H9 (cell line): ENCODE measurements at regions not wholly inside any gene's neighbourhood (a gene's known extent, or its start where the extent isn't known, plus 50 kb on each side); places are given as distances from the start of the nearest gene placed in this dataset.

ENCODE experiments used
- DNase-seq: peaks from one replicate; pipeline ENCODE4 v3.0.0-alpha.2; 2017
- H2AFZ ChIP-seq: one replicate; pipeline ENCODE4 v1.6.1; 2013; ENCODE audit warnings: mild to moderate bottlenecking, low read length, control low read depth, moderate library complexity
- H2AK5ac ChIP-seq: 2 replicates; pipeline ENCODE4 v1.6.1; 2013; ENCODE audit warnings: low read length, control low read depth, mixed read lengths; ENCODE audit not compliant: insufficient read length
- H2BK120ac ChIP-seq: one replicate; pipeline ENCODE4 v1.6.1; 2013; ENCODE audit warnings: low read depth, mild to moderate bottlenecking, low read length, control low read depth, inconsistent platforms; ENCODE audit not compliant: poor library complexity, severe bottlenecking
- H2BK12ac ChIP-seq: 2 replicates; pipeline ENCODE4 v1.6.1; 2013; ENCODE audit warnings: low read length, control low read depth, mixed read lengths, low read depth; ENCODE audit not compliant: insufficient read length
- H2BK15ac ChIP-seq: 2 replicates; pipeline ENCODE4 v1.6.1; 2013; ENCODE audit warnings: low read depth, low read length, control low read depth
- H2BK20ac ChIP-seq: one replicate; pipeline ENCODE4 v1.6.1; 2013; ENCODE audit warnings: low read depth, mild to moderate bottlenecking, low read length, control low read depth, inconsistent platforms; ENCODE audit not compliant: poor library complexity, severe bottlenecking
- H2BK5ac ChIP-seq: 2 replicates; pipeline ENCODE4 v1.6.1; 2013; ENCODE audit warnings: low read length, control low read depth, mixed read lengths; ENCODE audit not compliant: insufficient read length
- H3K14ac ChIP-seq: 2 replicates; pipeline ENCODE4 v1.6.1; 2013; ENCODE audit warnings: low read length, control low read depth; ENCODE audit not compliant: insufficient read depth
- H3K18ac ChIP-seq: 2 replicates; pipeline ENCODE4 v1.6.1; 2013; ENCODE audit warnings: low read depth, mild to moderate bottlenecking, mixed read lengths, low read length, control low read depth; ENCODE audit not compliant: insufficient read length
- H3K23ac ChIP-seq: 2 replicates; pipeline ENCODE4 v1.6.1; 2013; ENCODE audit warnings: low read length, control low read depth, mixed read lengths, low read depth; ENCODE audit not compliant: insufficient read length
- H3K23me2 ChIP-seq: 2 replicates; pipeline ENCODE4 v1.6.1; 2013; ENCODE audit warnings: low read depth, mild to moderate bottlenecking, mixed read lengths, low read length, control low read depth; ENCODE audit not compliant: insufficient read length, poor library complexity, severe bottlenecking
- H3K27ac ChIP-seq: 2 replicates; pipeline ENCODE4 v1.5.1; 2013; ENCODE audit warnings: low read length, control low read depth, mixed read lengths, low read depth; ENCODE audit not compliant: insufficient read length
- H3K27me3 ChIP-seq: 2 replicates; pipeline ENCODE4 v1.6.1; 2013; ENCODE audit warnings: low read length, control low read depth, inconsistent platforms; ENCODE audit not compliant: insufficient read depth
- H3K4ac ChIP-seq: 2 replicates; pipeline ENCODE4 v1.6.1; 2013; ENCODE audit warnings: low read depth, mild to moderate bottlenecking, control low read depth, inconsistent platforms, low read length, moderate library complexity
- H3K4me1 ChIP-seq: 2 replicates; pipeline ENCODE4 v1.6.1; 2013; ENCODE audit warnings: low read length, control low read depth, inconsistent platforms; ENCODE audit not compliant: insufficient read depth
- H3K4me2 ChIP-seq: 2 replicates; pipeline ENCODE4 v1.6.1; 2013; ENCODE audit warnings: low read length, control low read depth, mixed read lengths; ENCODE audit not compliant: insufficient read length, insufficient read depth
- H3K56ac ChIP-seq: 2 replicates; pipeline ENCODE4 v1.6.1; 2013; ENCODE audit warnings: low read depth, mild to moderate bottlenecking, mixed read lengths, low read length, control low read depth; ENCODE audit not compliant: insufficient read length
- H3K79me1 ChIP-seq: 2 replicates; pipeline ENCODE4 v1.6.1; 2013; ENCODE audit warnings: low read depth, mild to moderate bottlenecking, moderate library complexity, low read length, control low read depth, inconsistent platforms; ENCODE audit not compliant: insufficient read depth, poor library complexity, severe bottlenecking
- H3K79me2 ChIP-seq: 2 replicates; pipeline ENCODE4 v1.6.1; 2013; ENCODE audit warnings: low read length, control low read depth, inconsistent platforms; ENCODE audit not compliant: insufficient read depth
- H3K9ac ChIP-seq: 2 replicates; pipeline ENCODE4 v1.6.1; 2013; ENCODE audit warnings: low read length, control low read depth, mixed read lengths; ENCODE audit not compliant: insufficient read length; ENCODE audit errors: extremely low read depth
- H3K9me3 ChIP-seq: one replicate; pipeline ENCODE4 v1.6.1; 2013; ENCODE audit warnings: low read depth, low read length, inconsistent platforms; ENCODE audit not compliant: control insufficient read depth
- H3T11ph ChIP-seq: one replicate; pipeline ENCODE4 v1.6.1; 2013; ENCODE audit warnings: mild to moderate bottlenecking, low read length, control low read depth, inconsistent platforms
- H4K20me1 ChIP-seq: one replicate; pipeline ENCODE4 v1.6.1; 2013; ENCODE audit not compliant: control insufficient read depth, insufficient read length, insufficient read depth
- H4K5ac ChIP-seq: 2 replicates; pipeline ENCODE4 v1.6.1; 2013; ENCODE audit warnings: low read depth, mild to moderate bottlenecking, mixed read lengths, low read length, control low read depth; ENCODE audit not compliant: insufficient read length
- H4K8ac ChIP-seq: replicated peaks from 2 replicates; pipeline ENCODE4 v1.6.1; 2013; ENCODE audit warnings: low read length, control low read depth, mixed read lengths, low read depth; ENCODE audit not compliant: insufficient read length
- H4K91ac ChIP-seq: 2 replicates; pipeline ENCODE4 v1.6.1; 2013; ENCODE audit warnings: low read depth, mild to moderate bottlenecking, moderate library complexity, mixed read lengths, low read length, control low read depth; ENCODE audit not compliant: insufficient read length
- H3K27ac Mint-ChIP-seq, 3 experiments: 2 replicates in 2 of 3; 3 replicates in 1 of 3; pipeline ENCODE4 v1.8.0; 2020 to 2021; ENCODE audit warnings: mixed read lengths in 3 of 3, mild to moderate bottlenecking in 1 of 3, moderate library complexity in 1 of 3
- H3K27me3 Mint-ChIP-seq: 2 replicates; pipeline ENCODE4 v1.8.0; 2021; ENCODE audit warnings: low read depth, mild to moderate bottlenecking, moderate library complexity, mixed read lengths
- H3K36me3 Mint-ChIP-seq, 3 experiments: 2 replicates in 2 of 3; 3 replicates in 1 of 3; pipeline ENCODE4 v1.8.0; 2020 to 2021; ENCODE audit warnings: low read depth in 3 of 3, mixed read lengths in 3 of 3; ENCODE audit not compliant: insufficient read depth in 1 of 3
- H3K4me1 Mint-ChIP-seq, 2 experiments: 2 replicates each; pipeline ENCODE4 v1.8.0; 2020; ENCODE audit warnings: mixed read lengths in 2 of 2
- H3K4me3 Mint-ChIP-seq, 2 experiments: 2 replicates in 1 of 2; 3 replicates in 1 of 2; pipeline ENCODE4 v1.8.0; 2020 to 2021; ENCODE audit warnings: mild to moderate bottlenecking in 2 of 2, mixed read lengths in 2 of 2, moderate library complexity in 1 of 2
- H3K9me3 Mint-ChIP-seq, 2 experiments: 2 replicates in 1 of 2; 3 replicates in 1 of 2; pipeline ENCODE4 v1.8.0; 2020; ENCODE audit warnings: mild to moderate bottlenecking in 2 of 2, mixed read lengths in 2 of 2, moderate library complexity in 1 of 2
- WGBS: extraction: QIAGEN DNeasy Blood & Tissue Kit; methylation state at CpG from one replicate; pipeline ENCODE4 v1.1.7; 2013; ENCODE audit warnings: missing lambda C conversion rate, low lambda C conversion rate, mixed read lengths; ENCODE audit not compliant: insufficient read length; ENCODE audit errors: extremely low coverage; 5-methylcytosine and 5-hydroxymethylcytosine counted together
- TF ChIP-seq, protein P1 (sequence below): fragments of 200-600 bp; sonication (generic); conservative IDR thresholded peaks from 3 replicates; pipeline ENCODE4 v1.8.0; 2021; ENCODE audit warnings: antibody characterized with exemption, mild to moderate bottlenecking

DNA sequence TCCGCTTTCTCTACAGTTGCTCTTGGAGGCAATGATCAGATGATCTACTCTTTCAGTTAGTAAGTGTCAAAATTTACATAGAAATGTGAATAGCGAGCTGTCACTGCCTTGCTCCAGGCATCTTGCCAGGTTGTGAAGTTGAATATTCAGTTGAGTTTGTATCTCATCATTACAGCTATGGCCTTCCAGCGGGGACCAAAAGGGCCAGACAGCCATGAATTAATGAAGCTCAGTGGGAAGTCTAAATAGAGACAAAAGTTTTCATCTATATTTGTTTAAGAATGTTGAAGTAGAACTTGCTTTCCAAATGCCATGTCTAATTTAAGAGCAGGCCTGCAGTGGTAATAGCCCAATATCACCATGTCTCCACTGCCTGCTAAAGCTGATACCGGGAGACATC, 387.8 kb downstream of the FLRT2 start:
- Histone ChIP-seq H3K27ac (no peak overlapping the region), H3K27me3 (no peaks in the 10 kb centered on the region), H3K9me3 (no peaks in the 10 kb centered on the region), H3K4me1 (no peaks in the 10 kb centered on the region), H4K8ac (no peak overlapping the region), H3K23me2 (no peaks in the 10 kb centered on the region), H3K4me2 (no peak overlapping the region), H3K79me2 (no peaks in the 10 kb centered on the region), H3T11ph (no peak overlapping the region), H2AFZ (no peak overlapping the region), H4K5ac (no peak overlapping the region), H3K4ac (no peak overlapping the region), H3K56ac (no peak overlapping the region), H4K20me1 (no peaks in the 10 kb centered on the region), H3K9ac (no peak overlapping the region), H4K91ac (no peak overlapping the region), H3K23ac (no peak overlapping the region), H2BK15ac (no peak overlapping the region), H2BK120ac (no peak overlapping the region), H2AK5ac (no peak overlapping the region), H2BK20ac (no peak overlapping the region), H3K14ac (no peak overlapping the region), H2BK12ac (no peak overlapping the region), H3K18ac (no peak overlapping the region), H3K79me1 (no peaks in the 10 kb centered on the region), H2BK5ac (no peak overlapping the region)
- Mint-ChIP-seq H3K27ac (no peak overlapping the region), H3K27me3 (no peaks in the 10 kb centered on the region; the same call in 1 of the 2 replicates), H3K4me1 (peaks cover 5 to 8% of the 10 kb centered on the region in 2 experiments; a peak in 3 of 4 replicates), H3K9me3 (peaks cover 0 to 8% of the 10 kb centered on the region in 2 experiments; a peak in 3 of 5 replicates), H3K36me3 (peaks cover 0 to 4% (median 3%) of the 10 kb centered on the region in 3 experiments; a peak in 3 of 7 replicates), H3K4me3 (no peak overlapping the region)
- no CpG with 5 or more reads among the region's 4 CpGs for WGBS
- TF ChIP-seq, protein P1, sequence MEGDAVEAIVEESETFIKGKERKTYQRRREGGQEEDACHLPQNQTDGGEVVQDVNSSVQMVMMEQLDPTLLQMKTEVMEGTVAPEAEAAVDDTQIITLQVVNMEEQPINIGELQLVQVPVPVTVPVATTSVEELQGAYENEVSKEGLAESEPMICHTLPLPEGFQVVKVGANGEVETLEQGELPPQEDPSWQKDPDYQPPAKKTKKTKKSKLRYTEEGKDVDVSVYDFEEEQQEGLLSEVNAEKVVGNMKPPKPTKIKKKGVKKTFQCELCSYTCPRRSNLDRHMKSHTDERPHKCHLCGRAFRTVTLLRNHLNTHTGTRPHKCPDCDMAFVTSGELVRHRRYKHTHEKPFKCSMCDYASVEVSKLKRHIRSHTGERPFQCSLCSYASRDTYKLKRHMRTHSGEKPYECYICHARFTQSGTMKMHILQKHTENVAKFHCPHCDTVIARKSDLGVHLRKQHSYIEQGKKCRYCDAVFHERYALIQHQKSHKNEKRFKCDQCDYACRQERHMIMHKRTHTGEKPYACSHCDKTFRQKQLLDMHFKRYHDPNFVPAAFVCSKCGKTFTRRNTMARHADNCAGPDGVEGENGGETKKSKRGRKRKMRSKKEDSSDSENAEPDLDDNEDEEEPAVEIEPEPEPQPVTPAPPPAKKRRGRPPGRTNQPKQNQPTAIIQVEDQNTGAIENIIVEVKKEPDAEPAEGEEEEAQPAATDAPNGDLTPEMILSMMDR: no peak
- DNase-seq: no peak
